OCI-LY7 (cell line): ENCODE measurements at regions not wholly inside any gene's neighbourhood (a gene's known extent, or its start where the extent isn't known, plus 50 kb on each side); places are given as distances from the start of the nearest gene placed in this dataset.

Experiments
- BruUV-seq: library from RNA; stranded (reverse); fragments of 400-500 nt; replicated peaks from 2 replicates; lab custom pipeline; 2021; lab: Mats Ljungman, UMichigan
- CTCF ChIA-PET: fragments of 300-600 bp; sonication (Branson Sonifier 250); formaldehyde crosslinking; loops from one replicate; lab custom pipeline; 2022; ENCODE audit warnings: antibody characterized with exemption; ENCODE audit not compliant: unreplicated experiment; lab: Charles Lee
- POLR2A ChIA-PET: fragments of 300-600 bp; sonication (Branson Sonifier 250); formaldehyde crosslinking; loops from one replicate; lab custom pipeline; 2022; ENCODE audit warnings: antibody characterized with exemption; lab: Charles Lee
- DNase-seq: peaks from one replicate; pipeline ENCODE4 v3.0.0-alpha.2; 2015; ENCODE audit warnings: low spot score
- H2AFZ ChIP-seq: fragments of 200-600 bp; sonication (generic), shearing (Covaris generic); 2 replicates; pipeline ENCODE4 v1.6.1; 2014; ENCODE audit warnings: mild to moderate bottlenecking, antibody characterized with exemption, low read length, moderate library complexity
- H3K27ac ChIP-seq: fragments of 200-600 bp; sonication (generic); 2 replicates; pipeline ENCODE4 v1.5.1; 2014; ENCODE audit warnings: mixed run types, low read depth, mild to moderate bottlenecking, moderate library complexity, low read length, inconsistent platforms; ENCODE audit not compliant: poor library complexity, severe bottlenecking
- H3K36me3 ChIP-seq: fragments of 200-600 bp; sonication (generic); 2 replicates; pipeline ENCODE4 v1.6.1; 2014; ENCODE audit warnings: mild to moderate bottlenecking, antibody characterized with exemption, low read length, moderate library complexity, mixed read lengths; ENCODE audit not compliant: insufficient read depth
- H3K4me1 ChIP-seq: fragments of 200-600 bp; sonication (generic); 2 replicates; pipeline ENCODE4 v1.5.1; 2014; ENCODE audit warnings: mild to moderate bottlenecking, low read length; ENCODE audit not compliant: insufficient read depth, poor library complexity, severe bottlenecking
- H3K4me2 ChIP-seq: fragments of 200-600 bp; sonication (generic); 2 replicates; pipeline ENCODE4 v1.6.1; 2014; ENCODE audit warnings: mild to moderate bottlenecking, low read length
- H3K4me3 ChIP-seq: fragments of 200-600 bp; sonication (generic); 2 replicates; pipeline ENCODE4 v1.5.1; 2014; ENCODE audit warnings: mild to moderate bottlenecking, low read depth, low read length; ENCODE audit not compliant: poor library complexity, severe bottlenecking
- H3K79me2 ChIP-seq: fragments of 200-600 bp; sonication (generic); 2 replicates; pipeline ENCODE4 v1.6.1; 2016; ENCODE audit warnings: low read depth, mild to moderate bottlenecking, low read length, moderate library complexity, mixed read lengths; ENCODE audit not compliant: insufficient read depth
- H3K9me2 ChIP-seq: fragments of 200-600 bp; sonication (generic); 2 replicates; pipeline ENCODE4 v1.6.1; 2016; ENCODE audit warnings: mild to moderate bottlenecking, low read length, mixed read lengths; ENCODE audit not compliant: insufficient read depth
- H3K9me3 ChIP-seq: fragments of 200-600 bp; sonication (generic); 2 replicates; pipeline ENCODE4 v1.6.1; 2014; ENCODE audit warnings: mild to moderate bottlenecking, mixed run types, low read length, mixed read lengths
- H4K20me1 ChIP-seq: fragments of 200-600 bp; sonication (generic); 2 replicates; pipeline ENCODE4 v1.6.1; 2014; ENCODE audit warnings: mild to moderate bottlenecking, antibody characterized with exemption, low read length, moderate library complexity, mixed read lengths; ENCODE audit not compliant: insufficient read depth
- CTCF ChIP-seq: fragments of 200-600 bp; sonication (generic); conservative IDR thresholded peaks from 2 replicates; pipeline ENCODE4 v1.5.1; 2014; ENCODE audit warnings: mild to moderate bottlenecking, antibody characterized with exemption, low read length, moderate library complexity, mixed read lengths
- EZH2phosphoT487 ChIP-seq: fragments of 200-600 bp; sonication (generic); IDR thresholded peaks from 2 replicates; pipeline ENCODE4 v1.6.1; 2018; ENCODE audit warnings: low read depth, borderline replicate concordance, mild to moderate bottlenecking, mixed run types, antibody characterized with exemption, low read length, moderate library complexity, mixed read lengths
- intact Hi-C: fragments of 100-400 bp; cut with micrococcal nuclease; formaldehyde crosslinking; loops from one replicate; pipeline ENCODE4 v1.10.0; 2022; ENCODE audit not compliant: unreplicated experiment

GRCh38 chr1:30601316-30602085 lies 121.9 kb downstream of the MATN1 start:
- H3K36me3 ChIP-seq = no peaks in the 10 kb centered on the region
- intact Hi-C loops = no loop called here
- DNase-seq = no peak
- no peak overlapping the region for H3K4me3 ChIP-seq
- no peak overlapping the region for H3K4me2 ChIP-seq
- H4K20me1 ChIP-seq = no peaks in the 10 kb centered on the region
- no peak for TF ChIP-seq EZH2phosphoT487
- TF ChIP-seq CTCF = no peak
- ChIA-PET CTCF (no interaction called here), POLR2A (no interaction called here)
- no peaks in the 10 kb centered on the region for H3K9me3 ChIP-seq
- no peak overlapping the region for H2AFZ ChIP-seq
- H3K27ac ChIP-seq = no peak overlapping the region
- no peaks in the 10 kb centered on the region for H3K9me2 ChIP-seq
- no peaks in the 10 kb centered on the region for H3K79me2 ChIP-seq
- no peaks in the 10 kb centered on the region for H3K4me1 ChIP-seq
- BruUV-seq = no TSS peak

GRCh38 chr1:30600706-30601105 lies 122.7 kb downstream of the MATN1 start:
- Histone ChIP-seq H3K4me2 (no peak overlapping the region), H2AFZ (no peak overlapping the region), H3K27ac (no peak overlapping the region), H3K79me2 (no peaks in the 10 kb centered on the region), H3K4me1 (no peaks in the 10 kb centered on the region), H3K9me3 (no peaks in the 10 kb centered on the region), H3K4me3 (no peak overlapping the region), H3K36me3 (no peaks in the 10 kb centered on the region), H3K9me2 (no peaks in the 10 kb centered on the region), H4K20me1 (no peaks in the 10 kb centered on the region)
- TF ChIP-seq EZH2phosphoT487 = no peak
- TF ChIP-seq CTCF = no peak
- ChIA-PET POLR2A (no interaction called here), CTCF (no interaction called here)
- DNase-seq = no peak
- no TSS peak for BruUV-seq
- intact Hi-C loops = no loop called here

- Histone ChIP-seq H4K20me1 (no peaks in the 10 kb centered on the region), H3K4me2 (no peak overlapping the region), H3K9me3 (no peaks in the 10 kb centered on the region), H3K4me1 (no peaks in the 10 kb centered on the region), H2AFZ (no peak overlapping the region), H3K4me3 (no peak overlapping the region), H3K36me3 (no peaks in the 10 kb centered on the region), H3K9me2 (no peaks in the 10 kb centered on the region), H3K27ac (no peak overlapping the region), H3K79me2 (no peaks in the 10 kb centered on the region)
- BruUV-seq = no TSS peak
- ChIA-PET CTCF (no interaction called here), POLR2A (no interaction called here)
- no peak for TF ChIP-seq EZH2phosphoT487
- no peak for TF ChIP-seq CTCF
- intact Hi-C loops = no loop called here
- DNase-seq = no peak
Observed at GRCh38 chr1:30600258-30600657, 123.1 kb downstream of the MATN1 start.
